Parathyroid adenoma (tissue), 2 donors: ENCODE measurements at regions not wholly inside any gene's neighbourhood (a gene's known extent, or its start where the extent isn't known, plus 50 kb on each side); places are given as distances from the start of the nearest gene placed in this dataset.

Experiments
- H2AFZ ChIP-seq: fragments of 300-600 bp; sonication (generic); one replicate; pipeline ENCODE4 v1.7.0; 2017; ENCODE audit warnings: antibody characterized with exemption, mild to moderate bottlenecking
- H3K27ac ChIP-seq: fragments of 300-600 bp; sonication (generic); one replicate; pipeline ENCODE4 v1.7.0; 2017
- H3K27me3 ChIP-seq: fragments of 300-600 bp; sonication (generic); one replicate; pipeline ENCODE4 v1.7.0; 2017; ENCODE audit warnings: low read length; ENCODE audit not compliant: control insufficient read depth, insufficient read depth
- H3K36me3 ChIP-seq: fragments of 300-600 bp; sonication (generic); one replicate; pipeline ENCODE4 v1.7.0; 2017; ENCODE audit warnings: low read length; ENCODE audit not compliant: control insufficient read depth, insufficient read depth
- H3K4me1 ChIP-seq: fragments of 300-600 bp; sonication (generic); one replicate; pipeline ENCODE4 v1.7.0; 2017; ENCODE audit warnings: control low read depth
- H3K4me2 ChIP-seq: fragments of 300-600 bp; sonication (generic); one replicate; pipeline ENCODE4 v1.7.0; 2017; ENCODE audit warnings: low read length
- H3K4me3 ChIP-seq: fragments of 300-600 bp; sonication (generic); one replicate; pipeline ENCODE4 v1.7.0; 2017; ENCODE audit warnings: low read depth, low read length
- H3K79me2 ChIP-seq: fragments of 300-600 bp; sonication (generic); one replicate; pipeline ENCODE4 v1.7.0; 2017; ENCODE audit warnings: control low read depth
- H3K9ac ChIP-seq: fragments of 300-600 bp; sonication (generic); one replicate; pipeline ENCODE4 v1.7.0; 2017; ENCODE audit warnings: mild to moderate bottlenecking
- H3K9me3 ChIP-seq: fragments of 300-600 bp; sonication (generic); one replicate; pipeline ENCODE4 v1.7.0; 2017; ENCODE audit warnings: low read length; ENCODE audit not compliant: control insufficient read depth
- TF ChIP-seq, protein P1 (sequence below): fragments of 300-600 bp; sonication (generic); IDR thresholded peaks from one replicate; pipeline ENCODE4 v1.7.0; 2017; ENCODE audit warnings: antibody characterized with exemption, mild to moderate bottlenecking
- donor health status: primary hyperparathyroidism.

DNA sequence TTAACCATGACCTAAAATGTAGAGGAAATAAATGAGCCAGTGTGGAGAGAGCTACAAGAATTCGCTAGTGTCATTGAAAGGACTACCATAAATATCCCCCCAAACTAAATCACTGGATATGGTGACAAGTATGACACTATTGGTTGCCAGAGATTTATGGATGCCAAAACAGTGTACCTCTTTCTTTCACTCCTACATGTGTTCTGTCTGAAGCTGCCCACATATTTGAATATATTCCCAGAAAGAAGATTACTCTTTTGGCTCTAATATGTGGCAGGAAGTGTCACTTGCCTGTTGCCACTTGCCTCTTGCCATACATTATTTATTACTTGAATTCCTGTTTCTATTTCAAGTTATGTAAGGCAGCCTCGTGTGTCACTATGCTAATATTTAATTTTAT lies 1573.6 kb downstream of the TECRL start:
- Histone ChIP-seq H3K36me3 (no peaks in the 10 kb centered on the region), H3K4me3 (no peak overlapping the region), H3K27me3 (no peaks in the 10 kb centered on the region), H2AFZ (no peak overlapping the region), H3K4me2 (no peak overlapping the region), H3K79me2 (no peaks in the 10 kb centered on the region), H3K27ac (no peak overlapping the region), H3K9me3 (no peaks in the 10 kb centered on the region), H3K4me1 (no peaks in the 10 kb centered on the region), H3K9ac (no peak overlapping the region)
- TF ChIP-seq, protein P1, sequence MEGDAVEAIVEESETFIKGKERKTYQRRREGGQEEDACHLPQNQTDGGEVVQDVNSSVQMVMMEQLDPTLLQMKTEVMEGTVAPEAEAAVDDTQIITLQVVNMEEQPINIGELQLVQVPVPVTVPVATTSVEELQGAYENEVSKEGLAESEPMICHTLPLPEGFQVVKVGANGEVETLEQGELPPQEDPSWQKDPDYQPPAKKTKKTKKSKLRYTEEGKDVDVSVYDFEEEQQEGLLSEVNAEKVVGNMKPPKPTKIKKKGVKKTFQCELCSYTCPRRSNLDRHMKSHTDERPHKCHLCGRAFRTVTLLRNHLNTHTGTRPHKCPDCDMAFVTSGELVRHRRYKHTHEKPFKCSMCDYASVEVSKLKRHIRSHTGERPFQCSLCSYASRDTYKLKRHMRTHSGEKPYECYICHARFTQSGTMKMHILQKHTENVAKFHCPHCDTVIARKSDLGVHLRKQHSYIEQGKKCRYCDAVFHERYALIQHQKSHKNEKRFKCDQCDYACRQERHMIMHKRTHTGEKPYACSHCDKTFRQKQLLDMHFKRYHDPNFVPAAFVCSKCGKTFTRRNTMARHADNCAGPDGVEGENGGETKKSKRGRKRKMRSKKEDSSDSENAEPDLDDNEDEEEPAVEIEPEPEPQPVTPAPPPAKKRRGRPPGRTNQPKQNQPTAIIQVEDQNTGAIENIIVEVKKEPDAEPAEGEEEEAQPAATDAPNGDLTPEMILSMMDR = no peak

DNA sequence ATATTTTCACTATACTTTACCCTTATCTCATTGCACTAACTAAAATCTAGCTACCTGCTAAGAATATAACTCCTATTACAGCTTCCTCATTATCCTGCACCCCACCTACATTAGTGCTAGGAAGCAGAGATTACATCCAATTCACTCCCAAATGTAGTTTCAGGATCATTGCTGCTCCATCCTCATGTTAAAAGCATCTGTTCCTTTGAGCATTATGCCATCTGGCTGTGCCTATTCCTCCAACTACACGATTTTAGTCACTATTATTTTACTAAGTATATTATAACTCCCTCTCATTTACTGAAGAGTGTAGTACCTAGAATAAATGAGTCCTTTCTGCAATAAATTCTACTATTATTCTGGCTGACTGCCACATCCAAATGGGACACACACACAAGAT lies 1586.9 kb downstream of the TECRL start:
- no peak overlapping the region for H3K4me3 ChIP-seq
- TF ChIP-seq, protein P1 = no peak
- H3K9ac ChIP-seq = no peak overlapping the region
- no peaks in the 10 kb centered on the region for H3K4me1 ChIP-seq
- no peak overlapping the region for H3K27ac ChIP-seq
- no peak overlapping the region for H3K4me2 ChIP-seq
- H2AFZ ChIP-seq = no peak overlapping the region
- no peaks in the 10 kb centered on the region for H3K9me3 ChIP-seq
- no peaks in the 10 kb centered on the region for H3K27me3 ChIP-seq
- no peaks in the 10 kb centered on the region for H3K36me3 ChIP-seq
- no peaks in the 10 kb centered on the region for H3K79me2 ChIP-seq

DNA sequence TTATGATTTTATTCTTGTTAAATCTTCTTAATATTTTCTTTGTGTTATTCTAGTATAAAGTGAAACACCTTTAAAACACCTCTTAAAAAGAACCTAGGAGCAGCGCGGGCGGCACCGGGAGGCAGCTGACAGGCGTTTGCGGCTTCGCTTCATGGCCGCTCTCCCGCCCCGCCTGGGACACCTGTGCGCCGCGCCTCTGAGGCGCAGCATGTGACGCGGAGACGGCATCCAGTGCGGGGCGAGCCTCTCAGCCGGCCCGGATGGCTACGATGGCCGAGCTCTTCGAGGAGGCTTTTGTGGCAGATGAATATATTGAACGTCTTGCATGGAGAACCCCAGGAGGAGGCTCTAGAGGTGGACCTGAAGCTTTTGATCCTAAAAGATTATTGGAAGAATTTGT lies 1592.7 kb downstream of the TECRL start:
- H3K4me2 ChIP-seq = no peak overlapping the region

DNA sequence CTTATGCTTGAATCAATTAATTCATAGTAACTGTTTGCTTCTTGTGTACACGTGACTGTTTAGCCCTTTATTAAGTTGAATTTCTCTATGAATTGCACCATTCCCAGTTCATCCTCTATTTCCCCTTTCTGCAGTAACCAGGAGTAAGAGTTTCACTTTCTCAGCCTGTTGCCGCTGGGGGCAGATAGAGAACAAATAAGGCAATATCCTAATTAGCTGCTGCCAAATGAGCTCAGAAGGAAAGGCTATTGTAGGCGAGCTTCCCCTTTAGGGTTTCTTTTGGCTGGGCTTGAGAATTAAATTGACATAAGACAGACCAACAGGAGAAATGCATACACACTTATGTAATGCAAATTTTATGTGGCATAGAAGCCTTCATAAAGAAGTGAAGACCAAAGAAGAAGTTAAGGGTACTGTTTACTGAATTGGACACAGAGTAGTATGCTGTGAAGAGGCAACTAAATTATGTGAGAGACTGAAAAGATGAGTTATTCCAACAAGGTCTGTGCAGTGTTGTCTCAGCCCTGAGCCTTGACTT lies 1594.7 kb downstream of the TECRL start:
- no peaks in the 10 kb centered on the region for H3K79me2 ChIP-seq
- no peak overlapping the region for H3K4me3 ChIP-seq
- TF ChIP-seq, protein P1 = no peak
- no peaks in the 10 kb centered on the region for H3K36me3 ChIP-seq
- no peak overlapping the region for H3K4me2 ChIP-seq
- no peak overlapping the region for H3K27ac ChIP-seq
- H3K27me3 ChIP-seq = no peaks in the 10 kb centered on the region
- H3K9me3 ChIP-seq = no peaks in the 10 kb centered on the region
- H2AFZ ChIP-seq = no peak overlapping the region
- H3K9ac ChIP-seq = no peak overlapping the region
- no peaks in the 10 kb centered on the region for H3K4me1 ChIP-seq

More for the DNA sequence above, 1592.7 kb downstream of the TECRL start:
- no peaks in the 10 kb centered on the region for H3K79me2 ChIP-seq
- no peak overlapping the region for H3K27ac ChIP-seq
- no peak overlapping the region for H2AFZ ChIP-seq
- no peaks in the 10 kb centered on the region for H3K36me3 ChIP-seq
- no peaks in the 10 kb centered on the region for H3K9me3 ChIP-seq
- TF ChIP-seq, protein P1 = no peak
- no peaks in the 10 kb centered on the region for H3K4me1 ChIP-seq
- H3K4me3 ChIP-seq = no peak overlapping the region
- H3K27me3 ChIP-seq = no peaks in the 10 kb centered on the region
- no peak overlapping the region for H3K9ac ChIP-seq

DNA sequence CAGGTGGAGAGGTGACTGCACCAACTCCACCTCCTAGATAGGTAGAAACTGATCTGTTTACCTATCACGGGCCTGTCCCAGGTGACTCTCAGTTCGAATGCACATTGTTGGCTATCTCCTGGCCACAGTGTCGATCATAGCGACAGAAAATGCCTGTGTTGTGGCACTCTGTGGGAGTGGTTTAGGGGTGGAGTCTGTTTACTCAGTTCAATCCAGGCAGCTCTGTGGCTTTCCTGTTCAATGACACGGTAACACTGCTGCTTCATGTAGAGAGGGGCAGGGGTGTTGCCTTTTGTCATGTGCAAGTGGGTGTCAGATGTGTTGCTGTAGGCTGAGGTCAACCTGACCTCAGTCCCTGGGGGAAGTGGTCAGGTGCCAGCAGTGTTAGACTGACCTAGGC lies 1602.4 kb downstream of the TECRL start:
- Histone ChIP-seq H3K9ac (no peak overlapping the region), H3K4me1 (no peaks in the 10 kb centered on the region), H3K9me3 (no peaks in the 10 kb centered on the region), H3K27ac (no peak overlapping the region), H3K27me3 (no peaks in the 10 kb centered on the region), H2AFZ (no peak overlapping the region), H3K79me2 (no peaks in the 10 kb centered on the region), H3K4me2 (no peak overlapping the region), H3K4me3 (no peak overlapping the region), H3K36me3 (no peaks in the 10 kb centered on the region)
- TF ChIP-seq, protein P1 = no peak
